HG03095 (cell line): ENCODE measurements at regions not wholly inside any gene's neighbourhood (a gene's known extent, or its start where the extent isn't known, plus 50 kb on each side); places are given as distances from the start of the nearest gene placed in this dataset.
"Not testable (repeated sequence)": the region's sequence is repeated elsewhere in the genome, so short reads cannot be mapped to it uniquely, and the experiment has no call there.

Experiments used
- ATAC-seq: cut with Tn5 transposase; IDR thresholded peaks from one replicate; pipeline ENCODE4 v1.9.1; 2021; ENCODE audit warnings: moderate library complexity; ENCODE audit not compliant: unreplicated experiment

GRCh38 chr4:159545556-159545955, 442.7 kb downstream of the RAPGEF2 start:
- ATAC-seq, result no peak

GRCh38 chr4:159547645-159548308, 444.9 kb downstream of the RAPGEF2 start:
- no peak for ATAC-seq

- ATAC-seq, result no peak
Observed at GRCh38 chr4:159549098-159549518, 446.2 kb downstream of the RAPGEF2 start.

- no peak for ATAC-seq
Observed at GRCh38 chr4:159551281-159551680, 448.4 kb downstream of the RAPGEF2 start.

- no peak for ATAC-seq
Observed at GRCh38 chr4:159552979-159553768, 450.3 kb downstream of the RAPGEF2 start.

GRCh38 chr4:159555873-159556272, 453.0 kb downstream of the RAPGEF2 start:
- no peak for ATAC-seq

GRCh38 chr4:159562366-159562765, 459.5 kb downstream of the RAPGEF2 start:
- ATAC-seq, result no peak

GRCh38 chr4:159563257-159563656, 460.4 kb downstream of the RAPGEF2 start:
- no peak for ATAC-seq

- ATAC-seq, result no peak
Observed at GRCh38 chr4:159564615-159565014, 461.7 kb downstream of the RAPGEF2 start.

- ATAC-seq, result no peak
Observed at GRCh38 chr4:159566786-159567185, 463.9 kb downstream of the RAPGEF2 start.

- no peak for ATAC-seq
Observed at GRCh38 chr4:159577241-159577640, 474.4 kb downstream of the RAPGEF2 start.

- no peak for ATAC-seq
Observed at GRCh38 chr4:159582685-159583084, 479.8 kb downstream of the RAPGEF2 start.

GRCh38 chr4:159592898-159593556, 490.1 kb downstream of the RAPGEF2 start:
- no peak for ATAC-seq

GRCh38 chr4:159593681-159594080, 490.8 kb downstream of the RAPGEF2 start:
- ATAC-seq, result no peak

- ATAC-seq, result no peak
Observed at GRCh38 chr4:159594576-159594975, 491.7 kb downstream of the RAPGEF2 start.

GRCh38 chr4:159595101-159595500, 492.2 kb downstream of the RAPGEF2 start:
- not testable (repeated sequence) for ATAC-seq

- no peak for ATAC-seq
Observed at GRCh38 chr4:159598602-159599001, 495.7 kb downstream of the RAPGEF2 start.

- ATAC-seq, result no peak
Observed at GRCh38 chr4:159600061-159600460, 497.2 kb downstream of the RAPGEF2 start.

- ATAC-seq, result no peak
Observed at GRCh38 chr4:159604781-159605180, 501.9 kb downstream of the RAPGEF2 start.

- no peak for ATAC-seq
Observed at GRCh38 chr4:159606835-159607234, 504.0 kb downstream of the RAPGEF2 start.

GRCh38 chr4:159607809-159608208, 504.9 kb downstream of the RAPGEF2 start:
- ATAC-seq, result no peak

- ATAC-seq, result no peak
Observed at GRCh38 chr4:159608436-159608835, 505.6 kb downstream of the RAPGEF2 start.
